K562 (cell line): ENCODE measurements at regions not wholly inside any gene's neighbourhood (a gene's known extent, or its start where the extent isn't known, plus 50 kb on each side); places are given as distances from the start of the nearest gene placed in this dataset.

Source experiments
- C11orf30 ChIP-seq: fragments of 450-650 bp; IDR thresholded peaks from 2 replicates; pipeline ENCODE4 v1.6.1; 2016; ENCODE audit warnings: low read depth, mild to moderate bottlenecking
- CBFA2T2 ChIP-seq: fragments of 450-650 bp; conservative IDR thresholded peaks from 2 replicates; pipeline ENCODE4 v1.6.1; 2017; ENCODE audit warnings: mild to moderate bottlenecking
- MAFF ChIP-seq: IDR thresholded peaks from 2 replicates; pipeline ENCODE4 v1.6.1; 2012; ENCODE audit warnings: low read length, improper control_type of control experiment
- MAFG ChIP-seq: fragments of 450-650 bp; conservative IDR thresholded peaks from 2 replicates; pipeline ENCODE4 v1.6.1; 2016; ENCODE audit warnings: missing genetic modification characterization, missing compliant biosample characterization
- MIER1 ChIP-seq: fragments of 450-650 bp; IDR thresholded peaks from 2 replicates; pipeline ENCODE4 v1.6.1; 2016; ENCODE audit warnings: antibody characterized with exemption, mild to moderate bottlenecking, low read depth
- NBN ChIP-seq: fragments of 450-650 bp; IDR thresholded peaks from 2 replicates; pipeline ENCODE4 v1.6.1; 2016; ENCODE audit warnings: low read depth, mild to moderate bottlenecking
- RFX1 ChIP-seq: fragments of 450-650 bp; IDR thresholded peaks from 2 replicates; pipeline ENCODE4 v1.6.1; 2016; ENCODE audit warnings: mild to moderate bottlenecking, moderate library complexity
- RUNX1 ChIP-seq: sonication (generic); IDR thresholded peaks from 2 replicates; pipeline ENCODE4 v1.6.1; 2016; ENCODE audit warnings: antibody characterized with exemption, low read depth
- SRF ChIP-seq, 2 experiments: fragments of 250-450, 450-650 bp in 1 of 2; sonication (Bioruptor Pico) in 1 of 2; sonication (generic) in 1 of 2; formaldehyde crosslinking; IDR thresholded peaks; 2 replicates each; pipeline versions ENCODE4 v1.5.0 to v1.5.1; 2020 to 2022; ENCODE audit warnings: mild to moderate bottlenecking in 1 of 2, missing genetic modification reagents in 1 of 2
- WHSC1 ChIP-seq: IDR thresholded peaks from one replicate; pipeline ENCODE4 v1.6.1; 2012; ENCODE audit warnings: low read length, control low read depth, inconsistent platforms
- ZNF217 ChIP-seq: sonication (generic); formaldehyde crosslinking; IDR thresholded peaks from 2 replicates; pipeline ENCODE4 v1.8.0; 2022; ENCODE audit warnings: mild to moderate bottlenecking, missing genetic modification reagents
- ZNF316 ChIP-seq: fragments of 450-650 bp; IDR thresholded peaks from 2 replicates; pipeline ENCODE4 v1.6.1; 2016
- TF ChIP-seq, protein P1 (sequence below), 2 experiments: fragments of 450-650 bp in 1 of 2; sonication (generic) in 1 of 2; formaldehyde crosslinking in 1 of 2; IDR thresholded peaks; 2 replicates each; pipeline versions ENCODE4 v1.7.1 to v1.9.0; 2016 to 2022; ENCODE audit warnings: inconsistent platforms in 1 of 2, mild to moderate bottlenecking in 1 of 2, missing genetic modification reagents in 1 of 2
- TF ChIP-seq, protein P2 (sequence below): fragments of 450-650 bp; IDR thresholded peaks from 2 replicates; pipeline ENCODE4 v1.6.1; 2016; ENCODE audit warnings: missing biosample characterization, missing genetic modification characterization
- TF ChIP-seq, protein P3 (sequence below): sonication (generic); formaldehyde crosslinking; IDR thresholded peaks from 2 replicates; pipeline ENCODE4 v1.8.0; 2023; ENCODE audit warnings: mild to moderate bottlenecking, missing genetic modification reagents
- TF ChIP-seq, protein P4 (sequence below): fragments of 250-450 bp; sonication (Bioruptor Pico); IDR thresholded peaks from 2 replicates; pipeline ENCODE4 v1.8.0; 2022; ENCODE audit warnings: moderate library complexity, mild to moderate bottlenecking, inconsistent platforms

DNA sequence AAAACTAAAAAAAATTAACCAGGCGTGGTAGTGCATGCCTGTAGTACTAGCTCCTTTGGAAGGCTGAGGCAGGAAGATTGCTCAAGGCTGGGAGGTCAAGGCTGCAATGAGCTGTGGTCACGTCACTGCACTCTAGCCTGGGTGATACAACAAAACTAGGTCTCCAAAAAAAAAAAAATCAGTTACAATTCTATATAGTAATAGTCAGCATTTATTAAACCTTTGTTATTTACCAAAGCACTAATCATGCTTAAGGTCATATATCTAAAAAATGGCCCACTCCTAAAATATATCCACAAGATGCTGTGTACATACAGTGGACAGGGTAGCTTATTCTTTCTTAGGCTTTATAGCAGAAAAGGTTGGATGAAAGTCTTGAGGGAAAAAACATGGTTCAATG, 152.4 kb downstream of the TFAP2A start (continued):
- TF ChIP-seq, protein P1, sequence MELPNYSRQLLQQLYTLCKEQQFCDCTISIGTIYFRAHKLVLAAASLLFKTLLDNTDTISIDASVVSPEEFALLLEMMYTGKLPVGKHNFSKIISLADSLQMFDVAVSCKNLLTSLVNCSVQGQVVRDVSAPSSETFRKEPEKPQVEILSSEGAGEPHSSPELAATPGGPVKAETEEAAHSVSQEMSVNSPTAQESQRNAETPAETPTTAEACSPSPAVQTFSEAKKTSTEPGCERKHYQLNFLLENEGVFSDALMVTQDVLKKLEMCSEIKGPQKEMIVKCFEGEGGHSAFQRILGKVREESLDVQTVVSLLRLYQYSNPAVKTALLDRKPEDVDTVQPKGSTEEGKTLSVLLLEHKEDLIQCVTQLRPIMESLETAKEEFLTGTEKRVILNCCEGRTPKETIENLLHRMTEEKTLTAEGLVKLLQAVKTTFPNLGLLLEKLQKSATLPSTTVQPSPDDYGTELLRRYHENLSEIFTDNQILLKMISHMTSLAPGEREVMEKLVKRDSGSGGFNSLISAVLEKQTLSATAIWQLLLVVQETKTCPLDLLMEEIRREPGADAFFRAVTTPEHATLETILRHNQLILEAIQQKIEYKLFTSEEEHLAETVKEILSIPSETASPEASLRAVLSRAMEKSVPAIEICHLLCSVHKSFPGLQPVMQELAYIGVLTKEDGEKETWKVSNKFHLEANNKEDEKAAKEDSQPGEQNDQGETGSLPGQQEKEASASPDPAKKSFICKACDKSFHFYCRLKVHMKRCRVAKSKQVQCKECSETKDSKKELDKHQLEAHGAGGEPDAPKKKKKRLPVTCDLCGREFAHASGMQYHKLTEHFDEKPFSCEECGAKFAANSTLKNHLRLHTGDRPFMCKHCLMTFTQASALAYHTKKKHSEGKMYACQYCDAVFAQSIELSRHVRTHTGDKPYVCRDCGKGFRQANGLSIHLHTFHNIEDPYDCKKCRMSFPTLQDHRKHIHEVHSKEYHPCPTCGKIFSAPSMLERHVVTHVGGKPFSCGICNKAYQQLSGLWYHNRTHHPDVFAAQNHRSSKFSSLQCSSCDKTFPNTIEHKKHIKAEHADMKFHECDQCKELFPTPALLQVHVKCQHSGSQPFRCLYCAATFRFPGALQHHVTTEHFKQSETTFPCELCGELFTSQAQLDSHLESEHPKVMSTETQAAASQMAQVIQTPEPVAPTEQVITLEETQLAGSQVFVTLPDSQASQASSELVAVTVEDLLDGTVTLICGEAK (IDR thresholded peaks at IDR 0.05), result no peak
- TF ChIP-seq, protein P1 (CRISPR knock-in tag; IDR thresholded peaks at IDR 0.05), result no peak
- TF ChIP-seq CBFA2T2 (no peak), ZNF316 (peak; percentile 83), MAFF (0 out of 2 replicates have a peak, but pooled peaks have one; percentile 11), RFX1 (no peak), NBN (no peak), ZNF217 (no peak), RUNX1 (no peak), MIER1 (no peak), C11orf30 (peak; percentile 60; the same call in 1 of the 2 replicates), MAFG (tag) (0 out of 2 replicates have a peak, but pooled peaks have one; percentile 42), SRF (CRISPR knock-in tag; IDR thresholded peaks at IDR 0.05) (no peak), WHSC1 (no peak)
- TF ChIP-seq, protein P2, sequence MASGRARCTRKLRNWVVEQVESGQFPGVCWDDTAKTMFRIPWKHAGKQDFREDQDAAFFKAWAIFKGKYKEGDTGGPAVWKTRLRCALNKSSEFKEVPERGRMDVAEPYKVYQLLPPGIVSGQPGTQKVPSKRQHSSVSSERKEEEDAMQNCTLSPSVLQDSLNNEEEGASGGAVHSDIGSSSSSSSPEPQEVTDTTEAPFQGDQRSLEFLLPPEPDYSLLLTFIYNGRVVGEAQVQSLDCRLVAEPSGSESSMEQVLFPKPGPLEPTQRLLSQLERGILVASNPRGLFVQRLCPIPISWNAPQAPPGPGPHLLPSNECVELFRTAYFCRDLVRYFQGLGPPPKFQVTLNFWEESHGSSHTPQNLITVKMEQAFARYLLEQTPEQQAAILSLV (tag), result no peak
- TF ChIP-seq, protein P3, sequence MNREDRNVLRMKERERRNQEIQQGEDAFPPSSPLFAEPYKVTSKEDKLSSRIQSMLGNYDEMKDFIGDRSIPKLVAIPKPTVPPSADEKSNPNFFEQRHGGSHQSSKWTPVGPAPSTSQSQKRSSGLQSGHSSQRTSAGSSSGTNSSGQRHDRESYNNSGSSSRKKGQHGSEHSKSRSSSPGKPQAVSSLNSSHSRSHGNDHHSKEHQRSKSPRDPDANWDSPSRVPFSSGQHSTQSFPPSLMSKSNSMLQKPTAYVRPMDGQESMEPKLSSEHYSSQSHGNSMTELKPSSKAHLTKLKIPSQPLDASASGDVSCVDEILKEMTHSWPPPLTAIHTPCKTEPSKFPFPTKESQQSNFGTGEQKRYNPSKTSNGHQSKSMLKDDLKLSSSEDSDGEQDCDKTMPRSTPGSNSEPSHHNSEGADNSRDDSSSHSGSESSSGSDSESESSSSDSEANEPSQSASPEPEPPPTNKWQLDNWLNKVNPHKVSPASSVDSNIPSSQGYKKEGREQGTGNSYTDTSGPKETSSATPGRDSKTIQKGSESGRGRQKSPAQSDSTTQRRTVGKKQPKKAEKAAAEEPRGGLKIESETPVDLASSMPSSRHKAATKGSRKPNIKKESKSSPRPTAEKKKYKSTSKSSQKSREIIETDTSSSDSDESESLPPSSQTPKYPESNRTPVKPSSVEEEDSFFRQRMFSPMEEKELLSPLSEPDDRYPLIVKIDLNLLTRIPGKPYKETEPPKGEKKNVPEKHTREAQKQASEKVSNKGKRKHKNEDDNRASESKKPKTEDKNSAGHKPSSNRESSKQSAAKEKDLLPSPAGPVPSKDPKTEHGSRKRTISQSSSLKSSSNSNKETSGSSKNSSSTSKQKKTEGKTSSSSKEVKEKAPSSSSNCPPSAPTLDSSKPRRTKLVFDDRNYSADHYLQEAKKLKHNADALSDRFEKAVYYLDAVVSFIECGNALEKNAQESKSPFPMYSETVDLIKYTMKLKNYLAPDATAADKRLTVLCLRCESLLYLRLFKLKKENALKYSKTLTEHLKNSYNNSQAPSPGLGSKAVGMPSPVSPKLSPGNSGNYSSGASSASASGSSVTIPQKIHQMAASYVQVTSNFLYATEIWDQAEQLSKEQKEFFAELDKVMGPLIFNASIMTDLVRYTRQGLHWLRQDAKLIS, result no peak
- TF ChIP-seq, protein P4, sequence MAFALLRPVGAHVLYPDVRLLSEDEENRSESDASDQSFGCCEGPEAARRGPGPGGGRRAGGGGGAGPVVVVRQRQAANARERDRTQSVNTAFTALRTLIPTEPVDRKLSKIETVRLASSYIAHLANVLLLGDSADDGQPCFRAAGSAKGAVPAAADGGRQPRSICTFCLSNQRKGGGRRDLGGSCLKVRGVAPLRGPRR, result no peak
